DOHH2 (cell line): ENCODE measurements at regions not wholly inside any gene's neighbourhood (a gene's known extent, or its start where the extent isn't known, plus 50 kb on each side); places are given as distances from the start of the nearest gene placed in this dataset.
A peak's percentile ranks its signal among the peaks of the same experiment; 100 is the strongest.

Experiments used
- H3F3A ChIP-seq: fragments of 200-600 bp; sonication (generic), shearing (Covaris generic); 2 replicates; pipeline ENCODE4 v1.6.0; 2016; ENCODE audit warnings: antibody characterized with exemption, mild to moderate bottlenecking; ENCODE audit not compliant: control insufficient read depth, insufficient read depth
- H3K27ac ChIP-seq: fragments of 200-600 bp; sonication (generic); 2 replicates; pipeline ENCODE4 v1.5.1; 2014; ENCODE audit warnings: low read depth, mild to moderate bottlenecking, low read length, moderate library complexity
- H3K27me3 ChIP-seq: fragments of 200-600 bp; sonication (generic); 2 replicates; pipeline ENCODE4 v1.6.1; 2014; ENCODE audit warnings: mild to moderate bottlenecking, low read length, mixed read lengths; ENCODE audit not compliant: control insufficient read depth
- H3K36me3 ChIP-seq: fragments of 200-600 bp; sonication (generic); 2 replicates; pipeline ENCODE4 v1.6.1; 2014; ENCODE audit warnings: mild to moderate bottlenecking, low read length, moderate library complexity, mixed read lengths; ENCODE audit not compliant: control insufficient read depth
- H3K4me1 ChIP-seq: fragments of 200-600 bp; sonication (generic); 2 replicates; pipeline ENCODE4 v1.6.1; 2014; ENCODE audit warnings: mild to moderate bottlenecking, low read length, mixed read lengths; ENCODE audit not compliant: control insufficient read depth
- H3K4me2 ChIP-seq: fragments of 200-600 bp; sonication (generic); 2 replicates; pipeline ENCODE4 v1.6.0; 2014; ENCODE audit warnings: mild to moderate bottlenecking, low read length, moderate library complexity
- H3K4me3 ChIP-seq: fragments of 200-600 bp; sonication (generic); 2 replicates; pipeline ENCODE4 v1.5.1; 2014; ENCODE audit warnings: mild to moderate bottlenecking, low read length, mixed read lengths
- H3K79me2 ChIP-seq: fragments of 200-600 bp; sonication (generic); 2 replicates; pipeline ENCODE4 v1.6.1; 2014; ENCODE audit warnings: mild to moderate bottlenecking, low read length, mixed read lengths; ENCODE audit not compliant: control insufficient read depth
- H3K9me2 ChIP-seq: fragments of 200-600 bp; sonication (generic); replicated peaks from 2 replicates; pipeline ENCODE4 v1.6.1; 2014; ENCODE audit warnings: mild to moderate bottlenecking, low read length, mixed read lengths; ENCODE audit not compliant: control insufficient read depth
- H3K9me3 ChIP-seq: fragments of 200-600 bp; sonication (generic); 2 replicates; pipeline ENCODE4 v1.6.1; 2014; ENCODE audit warnings: antibody characterized with exemption, low read length, mixed read lengths; ENCODE audit not compliant: control insufficient read depth, insufficient read depth
- H4K20me1 ChIP-seq: fragments of 200-600 bp; sonication (generic); 2 replicates; pipeline ENCODE4 v1.6.0; 2014; ENCODE audit warnings: low read depth, mild to moderate bottlenecking, antibody characterized with exemption, low read length, moderate library complexity; ENCODE audit not compliant: control insufficient read depth, insufficient read depth
- EZH2phosphoT487 ChIP-seq: fragments of 200-600 bp; sonication (generic); IDR thresholded peaks from 2 replicates; pipeline ENCODE4 v1.6.1; 2017; ENCODE audit warnings: borderline replicate concordance, mild to moderate bottlenecking, antibody characterized with exemption, low read length, moderate library complexity, mixed read lengths
- TF ChIP-seq, protein P1 (sequence below): fragments of 200-600 bp; sonication (generic); IDR thresholded peaks from one replicate; pipeline ENCODE4 v1.5.1; 2014; ENCODE audit warnings: antibody characterized with exemption, mild to moderate bottlenecking, low read depth, low read length; ENCODE audit not compliant: poor library complexity, severe bottlenecking

DNA sequence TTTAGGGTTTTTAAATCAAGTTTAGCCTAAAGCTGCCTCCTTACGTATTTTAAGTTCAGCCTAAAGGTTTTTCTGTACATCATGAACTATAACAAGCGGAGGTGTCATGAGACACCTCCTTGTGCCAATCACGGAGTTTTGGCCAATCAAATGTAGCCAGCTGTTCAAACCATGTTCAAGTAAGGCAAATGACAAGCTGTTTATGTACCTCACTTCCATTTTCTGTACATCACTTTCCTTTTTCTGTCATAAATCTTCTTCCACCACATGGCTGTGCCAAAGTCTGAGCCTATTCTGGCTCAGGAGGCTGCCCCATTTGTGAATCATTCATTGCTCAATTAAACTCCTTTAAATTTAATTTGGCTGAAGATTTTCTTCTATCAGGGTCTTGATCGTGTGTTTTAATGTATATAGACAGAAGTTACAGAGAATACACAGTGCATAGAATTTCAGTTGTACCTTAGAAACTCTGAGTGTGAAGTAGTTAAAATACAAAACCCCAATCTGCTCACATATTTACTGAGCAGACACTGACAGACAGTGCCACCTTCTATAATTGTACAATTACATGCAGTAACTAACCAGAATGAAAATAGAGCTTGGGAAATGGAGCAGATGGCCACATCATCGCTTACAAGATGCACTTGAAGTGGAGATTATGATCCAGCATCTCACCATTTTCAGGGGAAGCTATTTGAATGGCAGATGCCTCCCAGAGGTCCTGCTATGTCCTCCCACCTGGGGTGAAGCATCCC lies 76.9 kb upstream of the LANCL2 start:
- no peaks in the 10 kb centered on the region for H3K79me2 ChIP-seq
- no peaks in the 10 kb centered on the region for H3K9me2 ChIP-seq
- H3K4me3 ChIP-seq: no peak overlapping the region
- no peaks in the 10 kb centered on the region for H3F3A ChIP-seq
- no peaks in the 10 kb centered on the region for H3K9me3 ChIP-seq
- H4K20me1 ChIP-seq: no peaks in the 10 kb centered on the region
- peaks cover 17% of the 10 kb centered on the region for H3K27me3 ChIP-seq
- H3K4me2 ChIP-seq: no peak overlapping the region
- no peaks in the 10 kb centered on the region for H3K4me1 ChIP-seq
- TF ChIP-seq, protein P1, sequence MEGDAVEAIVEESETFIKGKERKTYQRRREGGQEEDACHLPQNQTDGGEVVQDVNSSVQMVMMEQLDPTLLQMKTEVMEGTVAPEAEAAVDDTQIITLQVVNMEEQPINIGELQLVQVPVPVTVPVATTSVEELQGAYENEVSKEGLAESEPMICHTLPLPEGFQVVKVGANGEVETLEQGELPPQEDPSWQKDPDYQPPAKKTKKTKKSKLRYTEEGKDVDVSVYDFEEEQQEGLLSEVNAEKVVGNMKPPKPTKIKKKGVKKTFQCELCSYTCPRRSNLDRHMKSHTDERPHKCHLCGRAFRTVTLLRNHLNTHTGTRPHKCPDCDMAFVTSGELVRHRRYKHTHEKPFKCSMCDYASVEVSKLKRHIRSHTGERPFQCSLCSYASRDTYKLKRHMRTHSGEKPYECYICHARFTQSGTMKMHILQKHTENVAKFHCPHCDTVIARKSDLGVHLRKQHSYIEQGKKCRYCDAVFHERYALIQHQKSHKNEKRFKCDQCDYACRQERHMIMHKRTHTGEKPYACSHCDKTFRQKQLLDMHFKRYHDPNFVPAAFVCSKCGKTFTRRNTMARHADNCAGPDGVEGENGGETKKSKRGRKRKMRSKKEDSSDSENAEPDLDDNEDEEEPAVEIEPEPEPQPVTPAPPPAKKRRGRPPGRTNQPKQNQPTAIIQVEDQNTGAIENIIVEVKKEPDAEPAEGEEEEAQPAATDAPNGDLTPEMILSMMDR: no peak
- TF ChIP-seq EZH2phosphoT487: no peak
- no peaks in the 10 kb centered on the region for H3K36me3 ChIP-seq
- H3K27ac ChIP-seq: no peak overlapping the region

DNA sequence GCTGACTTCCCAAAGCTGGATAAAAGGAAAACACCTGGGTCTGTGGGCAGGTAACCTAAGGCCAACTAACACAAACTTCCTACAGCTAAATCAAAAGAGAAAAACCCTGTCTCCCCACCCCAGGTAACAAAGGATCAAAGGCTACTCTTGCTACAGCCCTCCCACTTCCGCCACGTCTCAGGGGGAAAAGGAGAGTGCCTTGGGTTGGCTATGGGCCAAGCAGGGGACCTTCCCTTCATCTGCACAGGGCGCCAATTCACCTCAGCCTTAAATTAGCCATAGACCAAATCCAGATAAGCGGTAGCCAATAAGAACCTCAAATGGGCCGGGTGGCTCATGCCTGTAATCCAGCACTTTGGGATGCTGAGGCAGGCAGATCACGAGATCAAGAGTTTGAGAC lies 69.1 kb upstream of the LANCL2 start:
- Histone ChIP-seq H3K27me3 (0 out of 2 replicates have a peak, but pooled peaks cover 2% of the 10 kb centered on the region), H3K4me3 (no peak overlapping the region), H3K4me2 (no peak overlapping the region), H3K9me2 (no peaks in the 10 kb centered on the region), H3K36me3 (no peaks in the 10 kb centered on the region), H3K79me2 (no peaks in the 10 kb centered on the region), H3F3A (no peaks in the 10 kb centered on the region), H4K20me1 (no peaks in the 10 kb centered on the region), H3K27ac (no peak overlapping the region), H3K4me1 (peaks cover 11% of the 10 kb centered on the region), H3K9me3 (no peaks in the 10 kb centered on the region)
- TF ChIP-seq, protein P1: no peak
- no peak for TF ChIP-seq EZH2phosphoT487

DNA sequence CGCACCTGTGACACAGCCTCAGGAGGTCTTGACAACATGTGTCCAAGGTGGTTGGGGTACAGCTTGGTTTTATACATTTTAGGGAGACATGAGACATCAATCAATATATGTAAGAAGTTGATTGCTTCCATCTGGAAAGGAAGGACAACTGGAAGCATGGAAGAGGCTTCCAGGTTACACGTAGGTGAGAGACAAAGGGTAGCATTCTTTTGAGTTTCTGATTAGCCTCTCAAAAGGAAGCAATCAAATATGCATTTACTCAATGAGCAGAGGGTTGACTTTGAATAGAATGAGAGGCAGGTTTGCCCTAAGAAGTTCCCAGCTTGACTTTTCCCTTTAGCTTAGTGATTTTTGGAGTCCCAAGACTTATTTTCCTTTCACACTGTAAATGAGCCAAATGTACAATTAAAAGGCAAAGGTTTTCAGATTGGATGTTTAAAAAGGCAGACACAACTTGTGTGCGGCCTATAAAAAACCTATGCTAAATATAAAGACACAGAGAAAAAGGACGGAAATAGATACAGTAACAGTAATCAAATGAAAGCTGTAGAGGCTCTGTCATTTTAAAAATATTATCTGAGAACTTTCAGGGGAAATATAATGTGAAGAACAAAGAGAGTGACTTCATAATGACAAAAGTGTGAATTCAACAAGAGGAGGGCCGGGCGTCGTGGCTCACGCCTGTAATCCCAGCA lies 65.7 kb upstream of the LANCL2 start:
- TF ChIP-seq, protein P1: no peak
- no peak for TF ChIP-seq EZH2phosphoT487
- H3K27ac ChIP-seq: no peak overlapping the region
- no peaks in the 10 kb centered on the region for H3K79me2 ChIP-seq
- no peaks in the 10 kb centered on the region for H4K20me1 ChIP-seq
- H3F3A ChIP-seq: no peaks in the 10 kb centered on the region
- H3K9me3 ChIP-seq: no peaks in the 10 kb centered on the region
- H3K27me3 ChIP-seq: 0 out of 2 replicates have a peak, but pooled peaks cover 2% of the 10 kb centered on the region
- H3K36me3 ChIP-seq: no peaks in the 10 kb centered on the region
- H3K4me3 ChIP-seq: no peak overlapping the region
- H3K9me2 ChIP-seq: no peaks in the 10 kb centered on the region
- H3K4me1 ChIP-seq: peaks cover 23% of the 10 kb centered on the region
- H3K4me2 ChIP-seq: peak overlapping the region; percentile 0
